ENCODE measurements at regions not wholly inside any gene's neighbourhood (a gene's known extent, or its start where the extent isn't known, plus 50 kb on each side); places are given as distances from the start of the nearest gene placed in this dataset.
"Not testable (repeated sequence)": the region's sequence is repeated elsewhere in the genome, so short reads cannot be mapped to it uniquely, and the experiment has no call there.

GRCh38 chr1:64318428-64318827 is 115.0 kb downstream of the UBE2U start:
- DNase-seq, result no peak

- DNase-seq, result no peak
Observed at GRCh38 chr1:64320007-64320406, 116.6 kb downstream of the UBE2U start.

- DNase-seq, result no peak
Observed at GRCh38 chr1:64320470-64320869, 117.0 kb downstream of the UBE2U start.

- DNase-seq, result no peak
Observed at GRCh38 chr1:64320922-64321614, 117.6 kb downstream of the UBE2U start.

GRCh38 chr1:64323054-64323453 is 119.6 kb downstream of the UBE2U start:
- DNase-seq, result no peak

- DNase-seq, result no peak
Observed at GRCh38 chr1:64323882-64324281, 120.5 kb downstream of the UBE2U start.

- DNase-seq, result no peak
Observed at GRCh38 chr1:64325856-64326255, 122.4 kb downstream of the UBE2U start.

GRCh38 chr1:64327119-64327518 is 123.7 kb downstream of the UBE2U start:
- DNase-seq, result no peak

GRCh38 chr1:64328193-64328592 is 124.8 kb downstream of the UBE2U start:
- peak; percentile 48 for DNase-seq

- no peak for DNase-seq
Observed at GRCh38 chr1:64330839-64331238, 127.4 kb downstream of the UBE2U start.

GRCh38 chr1:64335636-64336035 is 132.2 kb downstream of the UBE2U start:
- no peak for DNase-seq

- DNase-seq, result no peak
Observed at GRCh38 chr1:64337475-64337874, 132.5 kb upstream of the CACHD1 start.

GRCh38 chr1:64337926-64338325 is 132.0 kb upstream of the CACHD1 start:
- no peak for DNase-seq

GRCh38 chr1:64340361-64340760 is 129.6 kb upstream of the CACHD1 start:
- DNase-seq, result no peak

GRCh38 chr1:64343105-64343822 is 126.7 kb upstream of the CACHD1 start:
- no peak for DNase-seq

- no peak for DNase-seq
Observed at GRCh38 chr1:64343823-64344190, 126.1 kb upstream of the CACHD1 start.

- DNase-seq, result no peak
Observed at GRCh38 chr1:64348270-64348960, 121.5 kb upstream of the CACHD1 start.

- no peak for DNase-seq
Observed at GRCh38 chr1:64348961-64349648, 120.8 kb upstream of the CACHD1 start.

GRCh38 chr1:64355534-64355933 is 114.4 kb upstream of the CACHD1 start:
- DNase-seq, result not testable (repeated sequence)

GRCh38 chr1:64356636-64357256 is 113.2 kb upstream of the CACHD1 start:
- DNase-seq, result no peak

- no peak for DNase-seq
Observed at GRCh38 chr1:64357422-64357821, 112.5 kb upstream of the CACHD1 start.

GRCh38 chr1:64358692-64359091 is 111.2 kb upstream of the CACHD1 start:
- no peak for DNase-seq

- DNase-seq, result no peak
Observed at GRCh38 chr1:64361974-64362373, 108.0 kb upstream of the CACHD1 start.

Data from hematopoietic multipotent progenitor cell treated with erythropoietin and hydrocortisone succinate and interleukin-3 and kit ligand, for 8 days (in vitro differentiated cells).